CD4-positive, alpha-beta T cell treated with Interleukin-21 for 1 hour (primary cell): ENCODE measurements at regions not wholly inside any gene's neighbourhood (a gene's known extent, or its start where the extent isn't known, plus 50 kb on each side); places are given as distances from the start of the nearest gene placed in this dataset.
"Not testable (repeated sequence)": the region's sequence is repeated elsewhere in the genome, so short reads cannot be mapped to it uniquely, and the experiment has no call there.

ENCODE experiments used
- DNase-seq: peaks from one replicate; pipeline ENCODE4 v3.0.0-alpha.2; 2020

DNA sequence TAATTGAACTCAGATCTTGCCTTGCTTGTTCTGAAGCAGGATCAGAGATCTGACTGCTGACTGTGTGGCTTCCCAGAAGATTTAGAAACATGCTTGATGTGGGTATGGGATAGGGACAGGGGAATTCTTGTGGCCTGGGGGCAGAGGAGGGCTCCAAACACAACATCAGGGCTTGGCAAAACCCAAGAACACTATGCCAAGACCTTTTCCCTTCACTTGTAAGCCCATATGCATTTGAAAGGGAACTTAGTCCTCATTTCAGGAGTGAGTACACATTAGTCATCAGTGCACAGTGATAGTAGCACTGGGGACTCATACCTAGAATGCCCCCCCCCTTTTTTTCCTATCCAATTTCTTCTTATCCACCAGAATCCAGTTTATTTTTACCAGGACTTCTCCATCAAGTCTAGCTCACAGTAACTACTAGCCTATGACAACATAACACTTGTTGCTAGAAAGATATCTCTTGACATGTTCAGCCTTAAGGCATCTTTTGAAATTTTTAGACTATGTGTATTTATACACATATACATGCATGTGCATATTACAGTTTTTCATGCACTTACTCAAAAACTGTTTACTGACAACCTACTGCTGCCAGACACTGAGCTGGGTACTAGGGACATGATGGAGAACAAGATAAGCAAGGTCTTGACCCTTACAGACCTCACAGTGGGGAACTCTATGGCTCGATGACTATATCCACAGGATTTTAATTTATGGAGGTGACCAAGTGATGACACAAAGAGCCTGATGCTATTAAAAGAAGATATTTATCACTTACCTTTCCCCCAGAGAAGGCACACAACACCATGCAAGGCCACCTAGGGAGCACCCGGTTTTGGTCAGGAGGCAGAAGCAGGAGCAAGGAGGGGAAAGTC is 158.3 kb upstream of the MAP3K1 start:
- no peak for DNase-seq

DNA sequence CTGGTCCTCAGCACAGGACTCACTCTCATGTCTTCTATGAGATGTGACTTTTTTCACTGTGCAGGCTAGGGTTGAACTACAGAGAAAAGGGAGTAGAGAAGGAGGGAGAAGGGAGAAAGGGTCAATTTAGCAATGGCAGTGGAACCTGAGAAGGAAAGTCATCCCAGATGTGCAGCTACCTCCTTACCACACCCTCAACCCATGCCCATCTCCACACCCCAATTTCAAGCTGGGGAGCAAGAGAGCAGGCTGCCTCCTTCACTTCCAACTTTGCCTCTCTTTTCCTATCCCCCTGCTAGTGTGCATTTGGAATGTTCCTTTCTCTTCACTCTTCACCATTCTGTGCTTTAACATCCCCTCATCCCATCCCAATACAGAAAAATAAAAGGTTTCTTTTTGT is 163.5 kb upstream of the MAP3K1 start:
- DNase-seq: no peak

DNA sequence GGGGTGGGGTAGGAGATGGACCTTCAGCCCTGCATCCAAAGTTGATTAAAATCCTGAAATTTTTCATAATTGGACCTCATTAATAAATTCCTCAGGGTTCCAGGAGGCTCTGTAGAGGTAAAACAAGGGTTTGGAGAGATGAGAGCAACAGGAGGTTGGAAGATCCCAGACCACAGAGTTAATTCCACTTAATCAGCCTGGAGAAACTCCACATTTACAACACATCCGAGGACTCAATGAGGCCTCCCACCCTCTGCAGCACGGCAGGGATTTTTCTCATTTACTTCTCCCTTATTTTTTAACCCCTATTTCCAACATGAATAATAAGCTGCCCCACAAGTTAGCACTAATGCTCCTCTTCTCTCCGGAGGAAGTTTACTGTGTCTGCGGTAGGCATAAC is 165.0 kb upstream of the MAP3K1 start:
- no peak for DNase-seq

DNA sequence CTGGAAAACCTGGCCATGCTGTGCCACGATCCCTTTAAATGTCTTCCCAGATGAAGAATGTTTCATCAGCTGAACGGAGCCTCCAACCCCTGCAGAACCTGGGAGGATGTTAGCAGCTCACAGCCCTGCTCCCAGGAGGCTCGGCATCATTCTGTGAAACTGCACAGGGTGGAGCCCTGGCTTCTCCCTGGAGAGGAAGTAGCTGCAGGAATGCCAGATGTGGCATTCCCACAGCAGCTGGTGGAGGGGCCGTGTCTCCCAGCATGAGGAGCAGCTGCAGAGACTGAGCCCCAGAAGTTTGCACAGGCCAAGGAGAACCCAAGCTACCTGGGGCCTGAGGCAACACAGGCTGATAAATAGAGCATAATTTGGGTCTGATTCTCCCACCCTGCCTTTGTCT is 165.8 kb upstream of the MAP3K1 start:
- DNase-seq: no peak

DNA sequence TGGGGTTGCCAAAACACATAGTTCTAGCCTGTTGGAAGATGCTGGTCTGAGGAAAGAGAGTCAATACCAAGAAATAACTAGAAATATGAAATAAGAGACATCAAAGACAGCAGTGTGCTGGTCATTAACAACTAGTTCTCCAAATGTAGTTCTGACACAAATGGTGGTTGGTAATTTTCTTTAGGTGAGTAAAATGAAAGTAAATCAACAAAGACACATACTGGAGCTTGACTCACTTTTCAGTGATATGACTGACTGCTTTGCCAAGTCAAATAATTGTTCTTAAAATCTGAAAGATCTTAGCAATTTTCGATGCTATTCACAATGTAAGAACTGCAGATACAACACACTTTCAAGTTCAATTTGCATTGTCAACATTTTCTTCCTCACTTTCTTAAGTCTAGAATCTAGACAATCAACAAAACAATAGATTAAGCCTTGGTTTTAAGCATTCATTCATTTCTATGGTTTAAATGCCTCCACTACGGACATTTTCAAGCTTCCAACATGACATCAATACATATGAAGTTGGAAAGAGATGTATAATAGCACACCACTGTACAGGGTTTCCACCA is 166.8 kb upstream of the MAP3K1 start:
- no peak for DNase-seq

DNA sequence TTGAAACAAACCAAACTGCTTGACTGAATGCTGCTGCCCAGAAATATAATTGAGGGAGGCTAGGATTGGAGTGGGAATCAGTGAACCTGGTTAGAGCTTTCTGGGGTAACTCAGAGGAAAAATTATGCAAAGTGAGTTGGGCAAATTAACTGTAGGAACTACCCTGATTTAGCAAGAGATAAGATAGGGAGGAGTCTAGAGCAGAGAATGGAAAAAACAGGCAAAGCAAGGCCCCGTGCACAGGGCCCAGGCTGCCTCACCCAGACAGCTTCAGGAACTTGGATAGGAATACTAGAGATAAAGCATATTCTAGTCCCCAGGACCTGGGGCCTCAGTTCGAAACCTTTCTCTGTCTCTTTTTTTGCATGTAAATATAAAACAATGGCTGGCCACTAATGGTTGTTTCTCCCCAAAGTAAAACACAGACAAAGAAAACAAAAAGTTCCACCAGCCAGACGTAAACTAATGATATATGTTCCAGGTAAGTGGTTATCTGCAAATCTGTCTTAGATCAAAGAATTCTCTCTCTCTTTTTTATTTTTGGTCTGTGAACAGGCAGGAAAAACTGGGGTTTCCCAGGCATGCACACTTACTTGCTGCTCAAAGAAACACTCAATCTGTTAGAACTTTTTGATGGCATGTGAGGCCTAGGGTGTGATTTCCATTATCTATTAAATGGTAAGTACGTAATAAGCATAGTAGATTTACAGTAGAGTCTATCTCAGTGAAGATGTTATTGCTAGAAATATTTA is 168.1 kb upstream of the MAP3K1 start:
- DNase-seq: peak; percentile 40

DNA sequence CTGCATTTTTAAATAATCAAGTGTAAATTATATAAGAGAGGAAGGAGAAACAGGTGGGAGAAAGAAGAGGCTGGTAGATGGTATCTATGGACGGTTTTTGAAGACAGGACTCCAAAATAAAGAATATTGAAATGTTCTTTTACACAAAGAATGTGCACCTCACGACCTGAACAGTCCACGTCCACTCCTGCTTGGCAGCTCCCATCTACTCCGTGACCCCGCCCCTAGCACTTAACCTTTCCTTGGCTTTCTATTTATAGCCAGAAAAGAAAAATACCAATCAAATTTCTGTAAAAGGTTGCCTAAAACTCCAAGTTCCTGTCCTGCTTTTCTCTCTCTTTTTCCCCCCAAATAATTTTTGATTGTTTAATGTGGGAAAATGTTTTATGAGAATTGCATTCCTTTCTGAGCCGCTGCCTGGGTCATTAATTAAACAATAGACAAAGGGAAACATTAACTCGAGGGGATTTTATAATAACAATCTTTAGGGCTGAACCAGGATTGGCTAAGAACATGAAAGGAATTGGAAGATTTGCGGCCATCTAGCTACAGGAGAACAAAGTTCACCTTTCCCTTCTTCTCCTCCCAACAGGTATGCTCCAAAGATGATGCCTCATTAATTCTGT is 173.6 kb upstream of the MAP3K1 start:
- DNase-seq: no peak

DNA sequence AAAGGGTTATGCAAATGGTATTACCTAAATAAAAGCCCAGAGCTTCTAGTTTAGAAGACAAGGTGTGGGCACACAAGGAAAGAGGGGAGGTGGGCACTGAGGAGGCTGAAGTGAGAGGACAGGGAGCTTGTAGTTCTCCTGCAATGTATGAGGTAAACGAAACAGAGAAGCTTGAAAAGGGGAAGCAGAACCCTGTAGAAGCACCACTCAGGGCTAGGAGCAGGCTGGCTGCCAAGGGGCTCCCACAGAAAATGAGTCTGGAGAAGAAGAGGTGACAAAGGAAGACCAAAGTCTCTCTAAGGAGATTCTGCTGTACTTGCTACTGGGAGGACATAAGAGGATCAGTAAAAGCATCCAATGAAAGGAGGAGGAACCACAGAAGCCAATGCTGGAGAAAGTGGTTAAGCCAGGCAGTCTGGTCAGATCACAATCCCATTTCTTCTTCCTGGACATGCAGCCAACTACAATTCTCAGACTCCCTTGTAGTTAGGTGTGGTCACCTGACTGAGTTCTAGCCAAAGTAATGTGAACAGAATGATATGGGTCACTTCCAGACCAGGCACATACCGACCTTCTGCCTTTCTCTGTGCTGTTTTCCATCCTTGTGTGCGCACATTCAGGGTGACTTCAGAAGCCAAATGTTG is 174.5 kb upstream of the MAP3K1 start:
- DNase-seq: no peak

DNA sequence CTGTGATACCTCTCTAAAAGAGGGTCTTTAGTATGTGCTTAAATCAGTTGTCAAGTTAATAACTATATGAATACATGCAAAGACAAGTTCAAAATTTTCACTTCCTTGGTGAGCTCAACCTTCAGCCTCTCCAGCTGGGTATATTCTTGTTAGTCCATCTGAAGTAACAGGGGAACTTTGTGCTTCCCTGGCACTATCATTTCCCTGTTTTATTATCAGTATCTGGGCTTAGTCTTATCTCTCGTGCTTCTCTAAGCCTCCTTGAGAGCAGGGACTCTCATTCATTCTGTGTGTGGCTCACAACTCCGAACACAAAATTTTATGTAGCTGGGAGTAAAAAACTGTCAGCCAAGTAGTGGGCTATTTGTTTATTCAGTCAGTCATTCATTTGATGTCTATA is 175.9 kb upstream of the MAP3K1 start:
- DNase-seq: no peak

DNA sequence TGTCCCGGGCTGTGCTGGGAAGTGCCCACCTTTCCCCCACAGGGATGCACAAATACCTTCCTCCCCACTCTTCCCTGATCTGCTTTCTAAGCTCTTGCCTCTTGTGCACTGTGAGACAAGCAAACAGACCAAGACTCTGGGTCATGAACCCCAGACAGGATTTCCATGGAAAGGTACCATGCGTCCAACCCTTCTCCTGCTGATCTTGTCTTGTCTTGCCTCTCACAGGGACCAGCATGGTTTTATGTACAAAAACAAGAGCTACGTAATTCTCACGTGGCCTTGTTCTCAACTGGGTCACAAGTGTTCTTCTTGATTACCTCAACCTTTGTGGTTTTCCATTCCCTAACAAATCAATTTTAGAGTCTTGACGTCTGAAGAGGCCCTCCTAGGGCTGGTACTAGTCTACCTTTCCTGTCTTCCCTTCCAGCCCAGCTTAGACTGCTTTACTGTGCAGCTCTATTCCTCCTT is 176.5 kb upstream of the MAP3K1 start:
- peak; percentile 85 for DNase-seq

DNA sequence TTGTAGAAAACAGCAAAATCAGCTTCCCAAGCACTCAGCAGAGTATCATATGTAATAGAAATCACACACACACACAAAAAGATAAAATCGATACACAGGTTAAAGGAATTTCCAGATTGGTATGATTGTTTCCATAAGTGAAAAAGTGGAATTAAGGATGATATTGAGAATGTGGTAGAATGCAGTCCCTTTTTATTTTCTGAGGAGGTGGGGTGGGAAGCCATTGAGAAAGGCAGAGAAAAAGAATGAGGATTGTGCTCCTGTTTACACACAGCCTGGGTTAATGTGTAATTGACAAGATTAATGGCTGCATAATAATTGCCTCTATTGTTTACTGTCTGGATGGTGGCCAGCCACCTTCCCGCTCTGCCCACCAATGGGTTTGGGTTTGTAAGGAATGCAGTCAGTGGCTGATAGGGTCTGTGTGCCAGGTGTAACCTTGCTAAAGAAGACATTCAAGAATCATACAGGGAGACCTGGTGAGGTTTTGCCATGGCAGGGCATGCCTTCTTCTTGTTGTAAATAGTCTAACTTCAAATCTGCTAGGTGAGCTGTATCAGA is 177.2 kb upstream of the MAP3K1 start:
- no peak for DNase-seq

DNA sequence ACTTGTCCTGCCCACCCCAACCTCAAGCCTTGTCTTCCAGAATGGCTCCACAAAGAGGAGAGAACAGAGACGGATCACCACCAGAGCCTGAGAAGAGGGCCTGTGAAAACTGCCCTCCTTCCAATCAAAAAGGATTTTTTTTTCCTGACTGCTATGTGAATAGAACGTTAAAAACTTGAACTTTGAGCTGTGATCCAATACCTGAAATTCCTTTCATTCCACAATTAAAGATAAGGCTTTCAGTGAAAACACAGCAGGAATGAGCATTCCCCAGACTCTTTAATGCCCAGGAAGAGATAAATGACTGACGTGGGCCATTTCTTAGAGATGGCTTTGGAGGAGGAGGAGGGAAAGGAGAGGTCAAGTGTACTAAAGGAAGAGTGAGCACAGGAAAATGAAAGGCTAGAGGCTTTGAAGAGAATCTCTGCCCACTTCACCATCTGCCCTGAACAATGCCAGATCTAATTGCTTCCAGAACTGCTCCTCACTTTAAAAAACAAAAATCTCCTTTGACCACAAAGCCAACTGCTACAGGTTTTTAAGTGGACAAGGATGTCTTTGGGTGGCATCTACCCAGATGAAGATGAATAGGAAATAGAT is 177.9 kb upstream of the MAP3K1 start:
- no peak for DNase-seq

DNA sequence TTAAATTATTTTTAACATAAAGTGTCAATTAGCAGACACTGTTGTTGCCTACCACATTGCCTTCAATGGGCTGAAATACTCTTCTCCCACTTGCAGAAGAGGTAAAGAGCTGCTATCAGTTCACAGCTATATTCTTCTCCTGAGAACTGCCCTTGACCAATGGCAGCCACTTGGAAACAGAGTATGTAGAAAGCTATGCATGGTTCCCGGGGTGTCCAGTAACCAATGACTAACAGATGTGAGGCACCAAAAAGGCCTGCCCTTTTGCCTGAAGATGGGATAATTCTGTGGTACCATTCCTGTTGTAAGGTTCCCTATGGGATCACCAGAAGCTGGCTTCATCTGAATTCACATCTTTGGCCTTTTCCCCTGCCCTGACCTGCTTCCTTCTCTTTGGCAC is 181.4 kb upstream of the MAP3K1 start:
- no peak for DNase-seq

DNA sequence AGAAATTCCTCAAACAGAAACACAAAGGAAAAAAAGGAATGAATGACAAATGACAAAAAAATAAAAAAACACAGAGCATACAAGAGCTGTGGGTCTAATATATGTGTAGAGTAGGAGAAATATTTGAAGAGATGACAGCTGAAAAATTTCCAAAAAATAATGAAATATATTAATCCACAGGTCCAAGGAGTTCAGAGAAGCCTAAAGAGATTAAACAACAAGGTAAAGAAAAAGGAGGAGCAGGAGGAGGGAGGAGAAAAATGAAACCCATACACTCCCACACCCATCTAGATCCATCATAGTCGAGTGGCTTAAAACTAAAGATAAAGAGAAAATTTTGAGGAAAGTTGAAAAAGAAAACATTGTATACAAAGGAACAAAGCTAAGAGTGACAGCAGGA is 182.4 kb upstream of the MAP3K1 start:
- no peak for DNase-seq

DNA sequence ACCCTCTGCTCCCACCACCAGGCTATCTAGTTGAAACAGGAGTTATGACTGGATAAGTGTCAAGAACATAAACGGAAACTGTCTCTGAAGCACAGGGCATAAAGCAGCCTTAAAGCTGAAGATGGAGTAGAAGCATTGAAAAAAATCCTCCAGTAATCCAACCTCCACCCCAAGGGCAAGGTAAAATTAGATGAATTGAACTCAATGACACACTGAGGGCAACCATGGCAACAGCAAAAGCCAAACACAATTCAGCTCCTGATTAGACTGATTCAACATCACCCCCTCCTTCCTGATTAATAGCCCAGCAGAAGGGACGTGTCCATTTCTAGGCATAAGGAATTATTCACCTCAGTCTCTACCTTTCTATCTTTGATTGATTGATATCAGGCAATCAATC is 183.2 kb upstream of the MAP3K1 start:
- DNase-seq: peak; percentile 16

DNA sequence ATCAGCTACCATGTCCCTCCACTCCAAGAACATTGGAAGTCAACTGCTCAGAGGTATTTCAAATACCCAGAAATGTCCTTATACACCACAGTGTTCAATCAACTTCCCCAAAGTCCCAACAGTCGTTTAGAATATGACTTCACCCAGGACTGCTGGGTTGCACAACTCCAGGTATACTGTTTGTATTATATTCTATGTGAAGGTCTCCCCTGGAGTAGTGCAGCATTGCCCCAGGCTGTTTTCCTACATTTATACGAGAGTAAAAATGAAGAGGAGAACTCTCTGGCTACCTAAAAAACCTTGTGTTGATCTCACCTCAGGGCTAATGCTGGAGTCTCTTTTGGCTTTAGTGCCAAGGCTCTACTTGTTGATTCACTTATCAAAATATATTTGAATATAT is 183.6 kb upstream of the MAP3K1 start:
- no peak for DNase-seq

DNA sequence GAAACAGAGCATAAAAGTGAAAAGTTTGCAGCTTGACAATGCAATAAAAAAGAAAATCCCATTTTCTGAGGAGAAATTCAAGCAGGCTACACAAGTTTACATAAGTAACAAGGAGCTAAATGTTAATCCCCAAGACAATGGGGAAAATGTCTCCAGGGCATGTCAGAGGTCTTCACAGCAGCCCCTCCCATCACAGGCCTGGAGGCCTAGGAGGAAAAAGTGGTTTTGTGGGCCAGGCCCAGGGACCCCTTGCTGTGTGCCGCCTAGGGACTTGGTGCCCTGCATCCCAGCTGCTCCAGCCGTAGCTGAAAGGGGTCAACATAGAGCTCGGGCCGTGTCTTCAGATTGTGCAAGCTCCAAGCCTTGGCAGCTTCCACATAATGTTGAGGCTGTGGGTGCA is 186.7 kb upstream of the MAP3K1 start:
- not testable (repeated sequence) for DNase-seq

DNA sequence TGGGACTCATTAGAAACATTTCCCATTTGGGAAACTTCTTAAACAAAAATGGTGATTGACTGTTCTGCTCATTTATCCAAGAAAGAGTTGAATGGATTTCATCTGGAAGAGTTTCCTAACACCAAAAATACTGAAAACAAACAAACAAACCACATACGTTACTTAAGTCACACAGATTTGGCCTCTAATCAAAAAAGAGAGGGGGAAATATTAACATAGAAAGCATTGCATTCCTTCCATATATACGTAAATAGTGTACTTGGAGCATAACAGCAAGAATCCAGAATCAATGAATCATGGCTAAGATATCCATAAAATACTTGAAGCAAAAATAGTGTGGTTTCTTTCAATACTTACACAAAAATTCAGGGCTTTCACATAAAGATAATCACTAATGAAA is 189.8 kb upstream of the MAP3K1 start:
- DNase-seq: no peak

DNA sequence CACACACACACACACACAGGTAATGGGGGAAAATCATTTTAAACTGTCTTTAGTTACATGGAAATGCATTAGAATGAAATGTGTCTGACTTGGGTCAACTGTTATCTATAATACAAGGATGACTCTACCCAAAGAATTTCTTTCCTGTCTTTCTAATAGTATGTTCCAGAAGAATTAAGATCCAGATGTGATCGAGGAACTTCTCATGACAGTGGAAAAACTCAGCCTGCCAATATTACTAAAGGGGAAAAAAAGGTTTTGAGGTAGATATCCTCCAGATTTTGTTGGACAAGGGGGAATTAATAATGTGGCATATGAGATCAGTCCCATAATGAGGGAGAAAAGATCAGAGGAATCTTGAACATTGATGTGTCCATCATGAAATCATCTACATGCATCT is 190.6 kb upstream of the MAP3K1 start:
- DNase-seq: no peak

DNA sequence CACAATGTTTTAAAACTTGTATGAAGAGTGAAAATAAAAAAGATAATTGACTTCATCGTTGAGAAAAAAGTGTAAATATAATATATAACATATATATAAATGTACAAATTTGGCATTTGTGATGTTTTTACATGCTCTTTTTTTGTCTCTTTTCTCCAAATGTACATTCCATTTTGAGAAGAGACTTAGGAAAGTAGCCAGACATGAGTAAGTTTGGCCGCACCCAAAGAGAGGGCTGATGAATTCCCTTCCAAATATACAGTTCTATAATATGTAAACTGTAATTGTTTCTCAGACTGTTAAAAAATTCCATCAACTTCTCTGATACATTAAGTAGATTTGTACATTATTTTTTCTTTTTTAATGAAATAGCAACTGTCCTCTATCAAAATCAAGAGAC is 193.2 kb upstream of the MAP3K1 start:
- no peak for DNase-seq

DNA sequence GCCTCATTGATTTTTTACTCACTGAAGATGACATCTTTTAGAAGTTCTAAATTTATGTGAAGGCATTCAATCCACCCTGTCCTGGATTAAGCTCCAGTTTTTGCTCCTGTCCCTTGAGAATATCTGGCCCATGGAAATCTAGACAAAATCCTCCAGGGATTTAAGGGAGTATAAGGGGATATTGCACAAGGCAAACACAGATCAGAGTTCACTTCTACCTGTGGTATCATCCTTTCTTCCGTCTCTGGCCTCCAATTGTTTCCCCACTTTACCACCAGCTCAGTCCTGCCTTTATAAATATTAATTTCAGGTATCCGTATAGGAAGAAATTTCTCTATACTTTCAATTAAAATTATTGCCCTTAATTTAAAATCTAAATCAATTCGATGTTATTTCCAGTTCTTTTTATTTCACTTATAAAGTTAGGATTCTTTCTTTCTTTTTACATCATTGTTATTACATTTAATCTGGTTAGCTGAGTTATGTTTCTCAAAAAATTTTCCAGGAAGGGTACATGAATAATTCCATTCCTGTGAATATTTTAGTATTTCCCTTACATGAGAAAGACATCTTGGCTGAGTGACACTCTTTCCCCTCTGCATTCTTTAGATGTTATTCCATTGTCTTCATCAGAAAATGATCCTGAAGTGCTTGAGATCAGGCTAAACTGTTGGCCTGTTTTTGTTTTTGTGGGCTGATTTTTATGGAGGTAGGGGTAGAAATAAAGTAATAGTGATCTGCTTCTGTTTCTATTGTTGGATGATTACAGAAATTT is 194.3 kb upstream of the MAP3K1 start:
- DNase-seq: no peak
